ENCODE measurements at regions not wholly inside any gene's neighbourhood (a gene's known extent, or its start where the extent isn't known, plus 50 kb on each side); places are given as distances from the start of the nearest gene placed in this dataset.

DNA sequence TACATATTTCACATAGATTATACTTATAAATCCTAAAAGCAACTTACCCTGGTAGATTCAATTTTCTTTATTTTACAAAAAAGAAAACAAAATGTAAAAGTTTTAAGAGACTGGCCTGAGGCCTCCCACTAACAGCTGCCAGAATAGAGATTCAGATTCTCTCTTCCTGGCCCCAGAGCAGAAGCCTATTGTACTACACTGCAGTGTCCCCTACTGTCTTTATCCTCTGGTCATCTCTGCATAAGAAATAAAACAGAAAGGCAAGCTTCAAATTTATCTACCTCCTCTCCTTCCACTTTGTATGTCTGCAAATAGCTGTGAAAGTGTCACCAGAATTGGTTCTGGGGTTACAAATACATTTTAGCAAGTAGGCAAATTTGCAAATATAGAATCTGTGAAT lies 1004.1 kb upstream of the PCDH9 start:
- no peaks in the 10 kb centered on the region for H3K36me3 ChIP-seq (ENCODE audit: control insufficient read depth, low read length)
- no peaks in the 10 kb centered on the region for H3K79me2 ChIP-seq (ENCODE audit: control insufficient read depth, low read length)
- H4K20me1 ChIP-seq (ENCODE audit: control insufficient read depth, insufficient read depth, low read depth, low read length) = no peaks in the 10 kb centered on the region
- TF ChIP-seq, protein P1, sequence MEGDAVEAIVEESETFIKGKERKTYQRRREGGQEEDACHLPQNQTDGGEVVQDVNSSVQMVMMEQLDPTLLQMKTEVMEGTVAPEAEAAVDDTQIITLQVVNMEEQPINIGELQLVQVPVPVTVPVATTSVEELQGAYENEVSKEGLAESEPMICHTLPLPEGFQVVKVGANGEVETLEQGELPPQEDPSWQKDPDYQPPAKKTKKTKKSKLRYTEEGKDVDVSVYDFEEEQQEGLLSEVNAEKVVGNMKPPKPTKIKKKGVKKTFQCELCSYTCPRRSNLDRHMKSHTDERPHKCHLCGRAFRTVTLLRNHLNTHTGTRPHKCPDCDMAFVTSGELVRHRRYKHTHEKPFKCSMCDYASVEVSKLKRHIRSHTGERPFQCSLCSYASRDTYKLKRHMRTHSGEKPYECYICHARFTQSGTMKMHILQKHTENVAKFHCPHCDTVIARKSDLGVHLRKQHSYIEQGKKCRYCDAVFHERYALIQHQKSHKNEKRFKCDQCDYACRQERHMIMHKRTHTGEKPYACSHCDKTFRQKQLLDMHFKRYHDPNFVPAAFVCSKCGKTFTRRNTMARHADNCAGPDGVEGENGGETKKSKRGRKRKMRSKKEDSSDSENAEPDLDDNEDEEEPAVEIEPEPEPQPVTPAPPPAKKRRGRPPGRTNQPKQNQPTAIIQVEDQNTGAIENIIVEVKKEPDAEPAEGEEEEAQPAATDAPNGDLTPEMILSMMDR (IDR thresholded peaks at IDR 0.05; ENCODE audit: low read depth, low read length, poor library complexity, severe bottlenecking) = no peak
- TF ChIP-seq EZH2phosphoT487 (IDR thresholded peaks at IDR 0.05; ENCODE audit: borderline replicate concordance, low read length) = no peak
- H3K27me3 ChIP-seq (ENCODE audit: control insufficient read depth, low read length) = no peaks in the 10 kb centered on the region
- no peak overlapping the region for H3K27ac ChIP-seq (ENCODE audit: low read depth, low read length)
- no peaks in the 10 kb centered on the region for H3K9me2 ChIP-seq (replicated peaks; ENCODE audit: control insufficient read depth, low read length)
- H3F3A ChIP-seq (ENCODE audit: control insufficient read depth, insufficient read depth) = no peaks in the 10 kb centered on the region
- H3K4me1 ChIP-seq (ENCODE audit: control insufficient read depth, low read length) = no peaks in the 10 kb centered on the region
- H3K9me3 ChIP-seq (ENCODE audit: control insufficient read depth, insufficient read depth, low read length) = no peaks in the 10 kb centered on the region
- no peak overlapping the region for H3K4me2 ChIP-seq (ENCODE audit: low read length)
- H3K4me3 ChIP-seq (ENCODE audit: low read length) = no peak overlapping the region

DNA sequence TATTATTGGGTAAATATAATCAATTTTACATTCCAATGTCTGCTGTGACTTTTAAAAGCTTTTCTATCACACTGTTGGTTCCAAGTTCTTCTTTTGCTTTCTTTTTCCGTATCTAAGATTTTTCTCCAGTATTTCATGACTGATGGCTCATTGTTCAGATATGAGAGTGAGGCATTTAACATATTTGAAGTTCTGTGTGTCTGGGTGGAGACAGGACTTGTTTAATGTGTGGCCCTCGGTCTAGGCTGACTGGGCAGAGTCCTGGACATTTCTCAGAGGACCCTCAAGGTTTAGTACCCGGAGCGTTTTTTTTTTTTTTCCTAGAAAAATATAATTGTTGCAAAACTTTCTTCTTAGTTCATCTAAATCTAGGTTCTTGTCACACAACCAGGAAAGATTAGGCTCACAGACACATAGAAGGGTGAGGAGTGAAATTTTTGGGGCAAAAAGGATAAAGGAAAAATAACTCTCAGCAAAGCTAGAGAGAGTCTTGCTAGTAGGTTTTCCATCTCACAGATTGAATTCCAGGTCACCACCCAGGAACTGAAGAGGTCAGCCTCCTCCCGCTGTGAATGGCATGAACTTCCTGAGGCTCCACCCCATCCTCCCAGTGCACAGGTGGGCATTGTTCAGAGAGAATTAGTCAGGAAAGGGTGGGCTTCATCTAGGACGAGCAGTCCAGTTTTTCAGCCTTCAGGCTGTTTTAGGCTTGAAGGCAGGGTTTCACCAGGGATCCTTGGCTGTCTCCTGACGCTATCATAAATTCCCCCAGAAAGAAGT lies 1002.4 kb upstream of the PCDH9 start:
- no peaks in the 10 kb centered on the region for H3K79me2 ChIP-seq (ENCODE audit: control insufficient read depth, low read length)
- no peak overlapping the region for H3K27ac ChIP-seq (ENCODE audit: low read depth, low read length)
- H3F3A ChIP-seq (ENCODE audit: control insufficient read depth, insufficient read depth) = no peaks in the 10 kb centered on the region
- no peaks in the 10 kb centered on the region for H3K9me2 ChIP-seq (replicated peaks; ENCODE audit: control insufficient read depth, low read length)
- no peaks in the 10 kb centered on the region for H3K4me1 ChIP-seq (ENCODE audit: control insufficient read depth, low read length)
- H4K20me1 ChIP-seq (ENCODE audit: control insufficient read depth, insufficient read depth, low read depth, low read length) = no peaks in the 10 kb centered on the region
- H3K4me3 ChIP-seq (ENCODE audit: low read length) = no peak overlapping the region
- H3K27me3 ChIP-seq (ENCODE audit: control insufficient read depth, low read length) = no peaks in the 10 kb centered on the region
- no peaks in the 10 kb centered on the region for H3K36me3 ChIP-seq (ENCODE audit: control insufficient read depth, low read length)
- no peak overlapping the region for H3K4me2 ChIP-seq (ENCODE audit: low read length)
- TF ChIP-seq EZH2phosphoT487 (IDR thresholded peaks at IDR 0.05; ENCODE audit: borderline replicate concordance, low read length) = no peak
- H3K9me3 ChIP-seq (ENCODE audit: control insufficient read depth, insufficient read depth, low read length) = no peaks in the 10 kb centered on the region

DNA sequence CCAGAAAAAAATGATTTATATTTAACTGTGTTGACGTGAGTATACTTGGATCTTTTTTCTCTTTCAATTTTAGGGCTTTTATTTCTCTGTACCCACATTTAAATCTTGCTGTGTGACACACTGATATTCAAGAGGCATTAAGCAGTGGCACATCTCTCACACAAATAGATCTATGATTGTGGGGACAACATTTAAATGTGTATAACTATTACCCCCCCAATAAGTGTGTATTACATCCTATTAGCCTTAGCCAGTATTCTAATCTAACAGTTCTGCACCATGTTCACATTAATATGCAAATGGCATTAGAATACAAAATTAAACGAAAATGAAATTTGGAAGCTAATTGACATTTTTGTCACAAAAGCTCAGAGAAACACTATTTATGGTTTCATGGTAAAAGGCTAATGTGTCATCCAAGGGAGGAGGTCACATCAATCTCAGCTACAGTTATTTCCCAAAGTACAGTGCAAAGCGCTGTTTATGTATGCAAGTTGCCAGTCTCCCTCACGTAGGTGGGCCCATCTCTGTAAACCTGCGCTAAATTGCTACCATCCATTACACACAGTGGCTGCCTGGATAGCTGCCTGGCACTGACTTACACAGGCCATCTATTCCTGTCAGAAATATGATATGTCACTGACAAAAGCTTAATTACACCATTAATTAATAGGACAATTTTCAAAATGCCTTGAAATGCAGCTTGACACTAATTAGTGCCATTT lies 984.7 kb upstream of the PCDH9 start:
- no peaks in the 10 kb centered on the region for H3F3A ChIP-seq (ENCODE audit: control insufficient read depth, insufficient read depth)
- no peaks in the 10 kb centered on the region for H3K79me2 ChIP-seq (ENCODE audit: control insufficient read depth, low read length)
- H3K9me3 ChIP-seq (ENCODE audit: control insufficient read depth, insufficient read depth, low read length) = no peaks in the 10 kb centered on the region
- no peaks in the 10 kb centered on the region for H3K9me2 ChIP-seq (replicated peaks; ENCODE audit: control insufficient read depth, low read length)
- H3K4me1 ChIP-seq (ENCODE audit: control insufficient read depth, low read length) = no peaks in the 10 kb centered on the region
- H4K20me1 ChIP-seq (ENCODE audit: control insufficient read depth, insufficient read depth, low read depth, low read length) = no peaks in the 10 kb centered on the region
- TF ChIP-seq EZH2phosphoT487 (IDR thresholded peaks at IDR 0.05; ENCODE audit: borderline replicate concordance, low read length) = no peak
- TF ChIP-seq, protein P1 (IDR thresholded peaks at IDR 0.05; ENCODE audit: low read depth, low read length, poor library complexity, severe bottlenecking) = no peak
- H3K4me2 ChIP-seq (ENCODE audit: low read length) = no peak overlapping the region
- no peak overlapping the region for H3K4me3 ChIP-seq (ENCODE audit: low read length)
- H3K27ac ChIP-seq (ENCODE audit: low read depth, low read length) = no peak overlapping the region
- H3K36me3 ChIP-seq (ENCODE audit: control insufficient read depth, low read length) = no peaks in the 10 kb centered on the region
- no peaks in the 10 kb centered on the region for H3K27me3 ChIP-seq (ENCODE audit: control insufficient read depth, low read length)

DNA sequence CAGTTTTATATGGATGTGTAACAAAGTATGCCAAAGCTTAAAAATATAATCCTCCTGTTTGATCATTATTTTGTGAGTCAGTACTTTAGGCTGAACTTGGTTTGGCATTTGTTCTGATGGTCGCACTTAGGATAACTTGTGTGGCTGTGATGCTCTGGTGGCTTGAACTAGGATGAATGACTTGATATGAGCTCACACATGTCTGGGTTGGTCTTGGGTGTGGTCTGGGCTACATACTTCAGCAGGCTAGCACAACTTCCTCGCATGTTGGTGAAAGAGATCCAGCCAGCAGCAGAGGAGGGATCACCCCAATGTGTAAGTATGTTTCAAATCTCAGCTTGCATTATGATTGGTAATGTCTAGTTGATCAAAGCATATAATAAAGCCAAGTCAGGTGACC lies 969.1 kb upstream of the PCDH9 start:
- Histone ChIP-seq H3K9me3 (ENCODE audit: control insufficient read depth, insufficient read depth, low read length) (no peaks in the 10 kb centered on the region), H3F3A (ENCODE audit: control insufficient read depth, insufficient read depth) (no peaks in the 10 kb centered on the region), H3K36me3 (ENCODE audit: control insufficient read depth, low read length) (no peaks in the 10 kb centered on the region), H3K4me1 (ENCODE audit: control insufficient read depth, low read length) (no peaks in the 10 kb centered on the region), H3K9me2 (replicated peaks; ENCODE audit: control insufficient read depth, low read length) (no peaks in the 10 kb centered on the region), H3K79me2 (ENCODE audit: control insufficient read depth, low read length) (no peaks in the 10 kb centered on the region), H3K27ac (ENCODE audit: low read depth, low read length) (no peak overlapping the region), H3K27me3 (ENCODE audit: control insufficient read depth, low read length) (no peaks in the 10 kb centered on the region), H4K20me1 (ENCODE audit: control insufficient read depth, insufficient read depth, low read depth, low read length) (no peaks in the 10 kb centered on the region), H3K4me3 (ENCODE audit: low read length) (no peak overlapping the region), H3K4me2 (ENCODE audit: low read length) (no peak overlapping the region)
- TF ChIP-seq, protein P1 (IDR thresholded peaks at IDR 0.05; ENCODE audit: low read depth, low read length, poor library complexity, severe bottlenecking) = no peak
- TF ChIP-seq EZH2phosphoT487 (IDR thresholded peaks at IDR 0.05; ENCODE audit: borderline replicate concordance, low read length) = no peak

Measured in DOHH2 (cell line).